HepG2 (cell line): ENCODE measurements at regions not wholly inside any gene's neighbourhood (a gene's known extent, or its start where the extent isn't known, plus 50 kb on each side); places are given as distances from the start of the nearest gene placed in this dataset.

ENCODE experiments used
- GTF2F1 ChIP-seq: fragments of 150-350 bp; IDR thresholded peaks from 2 replicates; pipeline ENCODE4 v1.6.1; 2014; ENCODE audit warnings: low read length
- ZFP62 ChIP-seq: sonication (generic); formaldehyde crosslinking; IDR thresholded peaks from 2 replicates; pipeline ENCODE4 v1.4.0; 2020; ENCODE audit warnings: missing genetic modification reagents
- TF ChIP-seq, protein P1 (sequence below): IDR thresholded peaks from 2 replicates; pipeline ENCODE4 v1.6.1; 2012; ENCODE audit warnings: inconsistent platforms
- TF ChIP-seq, protein P2 (sequence below): sonication (generic); formaldehyde crosslinking; IDR thresholded peaks from 2 replicates; pipeline ENCODE4 v1.5.0; 2020; ENCODE audit warnings: mild to moderate bottlenecking, missing genetic modification reagents, moderate library complexity
- TF ChIP-seq, protein P3 (sequence below), 2 experiments: sonication (generic) in 1 of 2; formaldehyde crosslinking in 1 of 2; IDR thresholded peaks; 2 replicates each; pipeline versions ENCODE4 v1.4.0 to v1.6.1; 2018 to 2020; ENCODE audit warnings: missing genetic modification reagents in 2 of 2, borderline replicate concordance in 1 of 2, low read depth in 1 of 2, mild to moderate bottlenecking in 1 of 2, missing biosample characterization in 1 of 2
- TF ChIP-seq, protein P4 (sequence below): sonication (generic); formaldehyde crosslinking; conservative IDR thresholded peaks from 2 replicates; pipeline ENCODE4 v1.4.0; 2020; ENCODE audit warnings: missing genetic modification reagents

DNA sequence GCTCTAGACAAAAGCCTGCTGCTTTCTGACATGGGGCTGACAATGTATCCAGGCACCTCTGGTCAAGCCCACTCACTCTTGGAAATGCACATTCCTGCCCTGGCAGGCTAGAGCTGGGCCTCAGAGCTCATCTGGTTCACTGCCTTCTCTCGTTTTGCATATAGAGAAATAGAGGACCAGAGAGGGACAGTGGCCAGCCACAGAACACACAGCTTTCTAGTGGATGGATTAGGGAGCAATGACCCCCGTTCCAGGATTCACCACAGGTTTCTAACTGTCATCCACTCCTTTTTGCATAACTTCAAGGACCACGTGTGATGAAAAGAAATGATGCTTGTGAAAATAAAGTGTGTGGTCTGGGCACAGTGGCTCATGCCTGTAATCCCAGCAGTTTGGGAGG is 129.6 kb upstream of the IGSF21 start:
- TF ChIP-seq, protein P1, sequence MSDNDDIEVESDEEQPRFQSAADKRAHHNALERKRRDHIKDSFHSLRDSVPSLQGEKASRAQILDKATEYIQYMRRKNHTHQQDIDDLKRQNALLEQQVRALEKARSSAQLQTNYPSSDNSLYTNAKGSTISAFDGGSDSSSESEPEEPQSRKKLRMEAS: no peak
- TF ChIP-seq ZFP62: no peak
- TF ChIP-seq, protein P2, sequence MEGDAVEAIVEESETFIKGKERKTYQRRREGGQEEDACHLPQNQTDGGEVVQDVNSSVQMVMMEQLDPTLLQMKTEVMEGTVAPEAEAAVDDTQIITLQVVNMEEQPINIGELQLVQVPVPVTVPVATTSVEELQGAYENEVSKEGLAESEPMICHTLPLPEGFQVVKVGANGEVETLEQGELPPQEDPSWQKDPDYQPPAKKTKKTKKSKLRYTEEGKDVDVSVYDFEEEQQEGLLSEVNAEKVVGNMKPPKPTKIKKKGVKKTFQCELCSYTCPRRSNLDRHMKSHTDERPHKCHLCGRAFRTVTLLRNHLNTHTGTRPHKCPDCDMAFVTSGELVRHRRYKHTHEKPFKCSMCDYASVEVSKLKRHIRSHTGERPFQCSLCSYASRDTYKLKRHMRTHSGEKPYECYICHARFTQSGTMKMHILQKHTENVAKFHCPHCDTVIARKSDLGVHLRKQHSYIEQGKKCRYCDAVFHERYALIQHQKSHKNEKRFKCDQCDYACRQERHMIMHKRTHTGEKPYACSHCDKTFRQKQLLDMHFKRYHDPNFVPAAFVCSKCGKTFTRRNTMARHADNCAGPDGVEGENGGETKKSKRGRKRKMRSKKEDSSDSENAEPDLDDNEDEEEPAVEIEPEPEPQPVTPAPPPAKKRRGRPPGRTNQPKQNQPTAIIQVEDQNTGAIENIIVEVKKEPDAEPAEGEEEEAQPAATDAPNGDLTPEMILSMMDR (CRISPR knock-in tag): no peak
- TF ChIP-seq, protein P3, sequence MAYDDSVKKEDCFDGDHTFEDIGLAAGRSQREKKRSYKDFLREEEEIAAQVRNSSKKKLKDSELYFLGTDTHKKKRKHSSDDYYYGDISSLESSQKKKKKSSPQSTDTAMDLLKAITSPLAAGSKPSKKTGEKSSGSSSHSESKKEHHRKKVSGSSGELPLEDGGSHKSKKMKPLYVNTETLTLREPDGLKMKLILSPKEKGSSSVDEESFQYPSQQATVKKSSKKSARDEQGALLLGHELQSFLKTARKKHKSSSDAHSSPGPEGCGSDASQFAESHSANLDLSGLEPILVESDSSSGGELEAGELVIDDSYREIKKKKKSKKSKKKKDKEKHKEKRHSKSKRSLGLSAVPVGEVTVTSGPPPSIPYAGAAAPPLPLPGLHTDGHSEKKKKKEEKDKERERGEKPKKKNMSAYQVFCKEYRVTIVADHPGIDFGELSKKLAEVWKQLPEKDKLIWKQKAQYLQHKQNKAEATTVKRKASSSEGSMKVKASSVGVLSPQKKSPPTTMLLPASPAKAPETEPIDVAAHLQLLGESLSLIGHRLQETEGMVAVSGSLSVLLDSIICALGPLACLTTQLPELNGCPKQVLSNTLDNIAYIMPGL (CRISPR knock-in tag; IDR thresholded peaks at IDR 0.05; ENCODE audit: borderline replicate concordance in 1 of 2, low read depth in 1 of 2): no peak
- TF ChIP-seq, protein P4, sequence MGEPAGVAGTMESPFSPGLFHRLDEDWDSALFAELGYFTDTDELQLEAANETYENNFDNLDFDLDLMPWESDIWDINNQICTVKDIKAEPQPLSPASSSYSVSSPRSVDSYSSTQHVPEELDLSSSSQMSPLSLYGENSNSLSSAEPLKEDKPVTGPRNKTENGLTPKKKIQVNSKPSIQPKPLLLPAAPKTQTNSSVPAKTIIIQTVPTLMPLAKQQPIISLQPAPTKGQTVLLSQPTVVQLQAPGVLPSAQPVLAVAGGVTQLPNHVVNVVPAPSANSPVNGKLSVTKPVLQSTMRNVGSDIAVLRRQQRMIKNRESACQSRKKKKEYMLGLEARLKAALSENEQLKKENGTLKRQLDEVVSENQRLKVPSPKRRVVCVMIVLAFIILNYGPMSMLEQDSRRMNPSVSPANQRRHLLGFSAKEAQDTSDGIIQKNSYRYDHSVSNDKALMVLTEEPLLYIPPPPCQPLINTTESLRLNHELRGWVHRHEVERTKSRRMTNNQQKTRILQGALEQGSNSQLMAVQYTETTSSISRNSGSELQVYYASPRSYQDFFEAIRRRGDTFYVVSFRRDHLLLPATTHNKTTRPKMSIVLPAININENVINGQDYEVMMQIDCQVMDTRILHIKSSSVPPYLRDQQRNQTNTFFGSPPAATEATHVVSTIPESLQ (CRISPR knock-in tag): no peak
- TF ChIP-seq GTF2F1: no peak
